ENCODE measurements at regions not wholly inside any gene's neighbourhood (a gene's known extent, or its start where the extent isn't known, plus 50 kb on each side); places are given as distances from the start of the nearest gene placed in this dataset.

DNA sequence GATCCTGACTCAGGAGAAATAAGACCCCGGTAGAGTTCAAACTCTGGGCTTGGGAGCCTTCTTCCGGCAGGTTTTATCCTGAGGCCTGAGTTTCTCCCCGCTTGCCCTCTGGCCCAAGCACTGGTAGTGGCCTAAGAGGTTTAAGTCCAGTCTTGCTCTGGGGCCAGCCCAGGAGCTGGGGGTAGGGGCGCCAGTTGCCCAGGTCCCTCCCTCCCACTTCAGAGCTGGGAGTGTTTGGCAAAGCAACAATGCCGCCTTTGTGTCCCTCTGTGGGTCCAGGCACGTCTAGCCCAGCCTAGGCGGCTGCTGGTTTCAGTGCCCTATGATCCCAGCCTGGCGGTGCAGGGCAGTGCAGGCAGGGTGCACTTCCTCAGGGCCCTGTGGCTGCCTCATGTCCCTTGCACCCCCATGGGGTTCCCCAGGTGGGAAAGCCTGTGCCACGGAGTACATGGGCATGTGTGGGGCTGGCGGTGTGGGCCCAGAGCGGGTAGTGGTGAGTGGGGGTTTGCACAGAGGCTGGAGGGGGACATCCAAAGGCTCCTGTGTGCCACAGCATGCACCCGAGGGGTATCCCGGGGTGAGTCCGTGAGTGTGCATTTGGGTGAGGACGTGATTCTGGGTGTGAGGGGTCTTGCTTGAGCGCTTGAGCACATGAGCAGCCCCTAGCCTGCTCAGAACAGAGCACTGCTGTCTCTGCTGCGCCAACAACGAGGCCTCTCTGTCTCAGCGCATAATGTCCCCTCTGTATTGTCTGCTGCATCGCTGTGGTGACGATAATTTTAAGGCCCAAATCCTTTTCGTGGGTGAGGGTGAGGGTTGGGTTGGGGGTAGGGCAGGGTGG is 61.7 kb upstream of the PSD2 start:
- H3K4me3 Mint-ChIP-seq: no peak overlapping the region
- H3K4me1 Mint-ChIP-seq: peaks cover 0 to 2% (median 0%) of the 10 kb centered on the region in 3 donors
- no peaks in the 10 kb centered on the region for H3K27me3 Mint-ChIP-seq
- H3K27ac Mint-ChIP-seq: no peak overlapping the region
- H3K36me3 Mint-ChIP-seq: no peaks in the 10 kb centered on the region
- no peaks in the 10 kb centered on the region for H3K9me3 Mint-ChIP-seq

DNA sequence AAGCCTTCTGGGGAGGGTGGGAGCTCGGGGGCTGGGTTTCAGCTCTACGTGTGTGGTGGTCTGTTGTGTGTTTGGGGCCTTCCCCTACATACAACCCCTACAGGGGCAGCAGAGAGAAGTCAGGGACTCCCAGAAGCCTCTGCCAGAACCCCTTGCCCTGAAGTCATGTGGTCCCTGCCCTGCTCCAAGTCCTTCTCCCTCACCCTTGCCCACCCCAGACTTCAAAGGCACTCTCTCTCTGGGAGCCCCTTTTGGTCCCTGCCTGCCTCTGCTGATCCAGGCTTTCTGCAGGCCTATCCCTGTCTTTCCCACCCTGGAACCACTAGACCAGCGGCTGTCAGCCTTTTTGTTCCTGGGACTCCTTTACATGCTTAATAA is 61.1 kb upstream of the PSD2 start:
- Mint-ChIP-seq H3K9me3 (no peaks in the 10 kb centered on the region), H3K27me3 (no peaks in the 10 kb centered on the region), H3K4me3 (no peak overlapping the region), H3K27ac (no peak overlapping the region), H3K36me3 (no peaks in the 10 kb centered on the region), H3K4me1 (peaks cover 0 to 2% (median 0%) of the 10 kb centered on the region in 3 donors)

DNA sequence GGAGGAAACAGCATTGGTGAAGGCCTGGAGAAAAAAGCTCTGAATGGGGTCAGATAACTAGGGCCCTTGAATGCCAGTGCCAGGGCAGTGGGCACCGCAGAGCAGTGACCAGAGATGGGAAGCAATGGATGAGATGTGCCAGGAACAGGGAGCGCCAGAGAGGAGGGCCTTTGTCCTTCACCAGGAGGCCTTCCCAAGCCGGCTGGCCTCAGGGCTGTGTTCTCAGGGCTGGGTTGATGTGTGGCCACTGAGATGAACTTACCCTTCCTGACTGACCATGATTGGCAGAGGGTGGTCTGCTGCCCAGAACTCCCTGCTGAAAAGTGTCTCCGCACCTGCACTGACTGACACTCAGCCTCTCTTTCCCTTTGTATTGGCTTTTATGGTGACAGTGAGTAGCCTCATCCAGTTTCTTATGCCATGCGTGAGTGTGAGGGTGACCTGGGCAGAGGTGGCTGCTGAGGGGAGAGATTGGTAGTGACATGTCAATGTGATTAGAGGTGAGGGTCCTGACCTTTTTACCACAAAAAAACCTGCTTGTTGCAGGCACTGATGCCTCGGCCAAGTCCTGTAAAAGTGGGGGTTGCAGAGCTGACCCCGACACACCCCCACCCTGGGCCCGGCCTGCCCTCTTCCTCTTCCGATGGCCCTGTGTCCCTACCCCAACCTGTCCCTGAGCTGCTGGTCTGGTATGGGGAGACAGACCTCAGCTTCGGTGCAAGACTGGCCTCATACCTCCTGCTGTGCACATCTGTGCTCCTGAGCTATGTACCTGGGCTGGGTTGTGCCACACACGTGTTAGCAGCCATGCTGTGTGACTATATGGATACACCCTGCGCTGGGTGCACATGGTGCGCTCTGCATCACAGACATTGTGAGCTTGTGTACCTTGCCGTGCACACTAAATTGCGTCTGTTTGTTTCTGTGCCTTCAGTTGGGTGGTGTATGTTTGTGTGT is 57.1 kb upstream of the PSD2 start:
- H3K9me3 Mint-ChIP-seq: no peaks in the 10 kb centered on the region
- H3K27me3 Mint-ChIP-seq: no peaks in the 10 kb centered on the region
- H3K4me3 Mint-ChIP-seq: no peak overlapping the region
- H3K4me1 Mint-ChIP-seq: peaks cover 6 to 18% (median 13%) of the 10 kb centered on the region in 3 donors
- H3K27ac Mint-ChIP-seq: peak overlapping the region in 2 of 3 donors; percentile 31 to 67
- H3K36me3 Mint-ChIP-seq: no peaks in the 10 kb centered on the region

DNA sequence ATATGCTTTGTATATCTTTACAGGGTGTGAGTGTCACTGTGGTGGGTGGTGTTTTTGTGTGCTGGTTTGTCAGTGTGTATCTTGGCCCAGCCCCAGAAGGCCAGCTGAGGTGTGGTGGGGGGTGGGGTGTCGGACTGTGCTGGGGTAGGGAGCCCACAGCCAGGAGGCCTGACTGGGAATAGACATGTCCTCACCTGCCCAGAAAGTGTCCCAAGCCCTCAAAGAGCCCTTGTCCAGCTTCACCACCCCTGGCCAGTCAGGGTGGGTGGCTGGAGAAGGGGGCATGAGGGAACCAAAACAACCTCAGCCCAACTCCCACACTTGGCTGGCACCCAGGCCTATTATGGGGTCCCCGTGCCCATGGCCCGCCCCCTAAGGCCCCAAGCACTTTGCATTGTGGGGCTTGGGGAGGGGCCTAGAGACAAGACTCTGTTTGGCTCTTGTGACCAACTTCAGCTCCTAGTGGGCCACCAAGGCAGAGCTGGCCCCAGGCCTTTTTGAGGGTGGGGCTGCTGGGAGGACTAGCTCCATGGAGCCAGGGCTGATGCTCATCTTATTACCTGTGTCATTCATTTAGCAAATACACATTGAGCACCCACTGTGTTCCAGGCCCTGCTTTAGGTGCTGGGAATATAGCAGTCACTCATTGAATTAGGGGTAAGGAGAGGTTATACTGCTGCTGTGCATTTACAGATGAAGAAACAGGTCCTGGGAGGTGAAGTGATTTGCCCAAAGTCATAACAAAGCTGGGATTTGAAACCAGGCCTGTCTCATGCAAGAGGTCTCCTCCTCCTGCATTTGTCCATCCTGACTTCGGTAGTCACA is 56.2 kb upstream of the PSD2 start:
- H3K36me3 Mint-ChIP-seq: no peaks in the 10 kb centered on the region
- H3K9me3 Mint-ChIP-seq: no peaks in the 10 kb centered on the region
- no peak overlapping the region for H3K4me3 Mint-ChIP-seq
- H3K27ac Mint-ChIP-seq: no peak overlapping the region
- H3K27me3 Mint-ChIP-seq: no peaks in the 10 kb centered on the region
- H3K4me1 Mint-ChIP-seq: peaks cover 6 to 18% (median 13%) of the 10 kb centered on the region in 3 donors

DNA sequence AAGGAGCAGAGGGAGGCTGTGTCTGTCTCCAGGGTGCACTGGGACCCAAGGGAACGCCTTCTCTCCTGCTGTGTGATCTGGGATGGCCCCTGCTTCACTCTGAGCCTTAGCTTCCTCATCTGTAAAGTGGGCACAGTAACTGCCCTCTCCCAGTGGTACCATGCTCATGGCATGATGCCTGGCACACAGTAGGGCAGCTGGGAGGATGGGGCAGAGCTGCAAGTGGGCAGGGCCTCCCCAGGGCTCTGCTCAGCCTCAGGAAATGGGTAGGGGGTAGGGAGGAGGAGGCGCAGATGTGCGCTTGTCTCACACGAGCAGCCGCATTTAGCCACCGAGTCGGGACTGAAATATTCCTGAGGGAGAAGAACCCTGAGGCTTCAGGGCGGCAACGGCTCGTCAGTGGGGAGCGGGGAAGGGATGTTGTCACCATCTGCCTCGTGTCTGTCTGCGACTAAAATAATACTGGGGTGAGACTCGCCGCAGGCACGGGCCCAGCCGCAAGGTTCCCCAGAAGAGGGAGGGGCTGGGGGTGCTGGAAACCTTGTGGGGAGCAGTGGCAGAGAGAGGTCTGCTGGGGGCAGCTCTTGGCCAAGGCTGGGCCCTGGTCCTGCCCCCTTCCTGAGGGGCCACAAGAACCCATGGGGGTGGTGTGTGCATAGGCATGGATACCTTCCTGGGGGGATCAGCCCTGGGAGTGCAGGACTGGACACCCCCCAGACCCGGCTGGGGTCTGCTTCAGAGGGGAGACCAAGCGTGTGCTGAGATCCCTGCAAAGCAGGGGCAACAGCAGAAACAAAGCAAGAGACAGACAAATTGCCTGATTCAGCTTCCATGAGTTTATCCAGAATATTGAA is 55.2 kb upstream of the PSD2 start:
- H3K4me1 Mint-ChIP-seq: peaks cover 6 to 21% (median 13%) of the 10 kb centered on the region in 3 donors
- no peaks in the 10 kb centered on the region for H3K27me3 Mint-ChIP-seq
- peak overlapping the region in 2 of 4 donors; percentile 55 to 59 for H3K4me3 Mint-ChIP-seq
- no peaks in the 10 kb centered on the region for H3K36me3 Mint-ChIP-seq
- no peaks in the 10 kb centered on the region for H3K9me3 Mint-ChIP-seq
- peak overlapping the region in 1 of 3 donors; percentile 86 for H3K27ac Mint-ChIP-seq

DNA sequence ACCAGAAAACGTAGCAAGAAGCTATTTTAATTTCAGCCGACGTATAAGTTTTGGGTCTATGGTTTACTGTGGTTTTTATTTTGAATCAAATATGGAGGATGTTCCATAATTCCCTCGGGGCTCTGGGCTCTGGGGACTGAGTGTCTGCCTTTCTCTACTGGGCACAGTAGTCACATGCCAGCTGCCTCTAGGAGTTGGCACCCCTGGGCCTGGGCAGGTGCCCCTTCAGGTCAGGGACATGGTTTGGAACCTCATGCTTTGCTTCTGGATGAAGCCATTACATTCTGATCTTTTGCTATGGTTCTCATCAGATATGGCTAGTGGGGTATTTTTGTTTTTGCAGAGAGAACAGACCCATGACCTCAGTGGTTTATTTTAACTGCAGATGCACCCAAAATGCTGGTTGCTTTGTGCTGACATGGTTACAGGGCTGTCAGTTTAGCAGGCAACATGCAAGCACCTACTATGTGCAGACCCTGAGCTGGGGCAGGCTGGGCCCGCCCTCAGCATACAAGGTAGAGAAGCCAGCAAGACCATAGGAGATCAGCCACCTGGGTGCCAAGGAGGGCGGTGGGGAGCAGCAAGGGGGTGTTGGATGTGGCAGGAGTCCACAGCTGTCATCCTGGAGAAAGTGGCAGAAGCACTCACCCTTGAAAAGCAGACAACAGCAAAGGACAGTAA is 54.5 kb upstream of the PSD2 start:
- peaks cover 10 to 25% (median 17%) of the 10 kb centered on the region in 3 donors for H3K4me1 Mint-ChIP-seq
- no peaks in the 10 kb centered on the region for H3K27me3 Mint-ChIP-seq
- H3K4me3 Mint-ChIP-seq: peak overlapping the region in 1 of 4 donors; percentile 55
- H3K27ac Mint-ChIP-seq: peak overlapping the region in 1 of 3 donors; percentile 47
- no peaks in the 10 kb centered on the region for H3K36me3 Mint-ChIP-seq
- H3K9me3 Mint-ChIP-seq: no peaks in the 10 kb centered on the region

DNA sequence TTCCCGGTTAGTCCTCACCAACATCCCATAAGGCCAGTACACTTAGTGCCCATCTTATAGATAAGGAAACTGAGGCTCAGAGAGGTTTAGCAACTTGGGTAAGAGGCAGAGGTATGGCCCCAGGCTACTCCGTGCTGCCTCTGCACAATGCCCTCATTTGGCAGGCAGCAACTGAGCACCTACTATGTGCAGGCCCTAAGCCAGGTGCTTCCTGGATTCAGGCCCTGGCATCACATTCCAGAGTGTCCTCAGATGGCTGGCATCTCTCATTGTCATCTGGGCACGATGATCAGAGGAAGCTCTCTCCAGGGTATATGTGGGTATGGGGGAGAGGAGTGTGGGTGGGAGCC is 53.8 kb upstream of the PSD2 start:
- peaks cover 12 to 25% (median 18%) of the 10 kb centered on the region in 3 donors for H3K4me1 Mint-ChIP-seq
- H3K4me3 Mint-ChIP-seq: no peak overlapping the region
- H3K9me3 Mint-ChIP-seq: no peaks in the 10 kb centered on the region
- H3K27ac Mint-ChIP-seq: no peak overlapping the region
- H3K27me3 Mint-ChIP-seq: no peaks in the 10 kb centered on the region
- no peaks in the 10 kb centered on the region for H3K36me3 Mint-ChIP-seq

DNA sequence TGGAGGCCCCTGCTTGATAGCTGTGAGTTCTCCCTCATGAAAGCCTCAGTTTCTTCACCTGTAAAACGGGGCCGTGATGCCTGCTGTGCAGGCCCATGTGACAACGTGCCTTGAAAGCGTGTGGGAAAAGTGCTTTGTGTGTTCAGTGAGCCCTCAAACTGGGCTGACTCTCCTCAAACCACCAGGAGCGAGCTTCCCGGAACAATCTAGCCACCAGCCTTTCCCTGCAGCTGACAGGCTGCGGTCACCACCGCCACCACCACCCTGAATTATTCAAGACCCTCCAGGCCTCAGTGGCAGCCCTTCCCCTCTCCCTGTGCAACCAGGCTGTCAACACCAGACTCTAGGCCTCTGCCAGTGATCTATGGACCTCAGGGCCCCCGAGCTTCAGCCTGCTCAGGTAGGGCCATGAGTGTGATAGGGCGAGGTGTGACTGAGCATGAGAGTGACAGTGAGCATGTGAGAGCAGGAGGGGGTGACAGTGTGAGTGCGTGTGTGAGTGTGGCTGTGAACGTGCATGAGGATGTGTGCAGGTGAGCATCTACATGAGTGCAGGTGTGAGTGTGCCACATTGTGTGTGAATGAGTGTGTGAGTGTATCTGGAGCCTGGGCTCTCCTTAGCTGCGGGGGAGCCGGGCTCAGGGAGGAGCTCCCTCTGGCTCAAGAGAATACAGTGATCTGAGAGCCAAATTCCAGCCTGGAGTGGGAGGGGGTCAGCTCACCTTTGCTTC is 53.3 kb upstream of the PSD2 start:
- no peak overlapping the region for H3K27ac Mint-ChIP-seq
- H3K4me3 Mint-ChIP-seq: no peak overlapping the region
- H3K27me3 Mint-ChIP-seq: no peaks in the 10 kb centered on the region
- H3K36me3 Mint-ChIP-seq: no peaks in the 10 kb centered on the region
- no peaks in the 10 kb centered on the region for H3K9me3 Mint-ChIP-seq
- H3K4me1 Mint-ChIP-seq: peaks cover 12 to 28% (median 20%) of the 10 kb centered on the region in 3 donors

DNA sequence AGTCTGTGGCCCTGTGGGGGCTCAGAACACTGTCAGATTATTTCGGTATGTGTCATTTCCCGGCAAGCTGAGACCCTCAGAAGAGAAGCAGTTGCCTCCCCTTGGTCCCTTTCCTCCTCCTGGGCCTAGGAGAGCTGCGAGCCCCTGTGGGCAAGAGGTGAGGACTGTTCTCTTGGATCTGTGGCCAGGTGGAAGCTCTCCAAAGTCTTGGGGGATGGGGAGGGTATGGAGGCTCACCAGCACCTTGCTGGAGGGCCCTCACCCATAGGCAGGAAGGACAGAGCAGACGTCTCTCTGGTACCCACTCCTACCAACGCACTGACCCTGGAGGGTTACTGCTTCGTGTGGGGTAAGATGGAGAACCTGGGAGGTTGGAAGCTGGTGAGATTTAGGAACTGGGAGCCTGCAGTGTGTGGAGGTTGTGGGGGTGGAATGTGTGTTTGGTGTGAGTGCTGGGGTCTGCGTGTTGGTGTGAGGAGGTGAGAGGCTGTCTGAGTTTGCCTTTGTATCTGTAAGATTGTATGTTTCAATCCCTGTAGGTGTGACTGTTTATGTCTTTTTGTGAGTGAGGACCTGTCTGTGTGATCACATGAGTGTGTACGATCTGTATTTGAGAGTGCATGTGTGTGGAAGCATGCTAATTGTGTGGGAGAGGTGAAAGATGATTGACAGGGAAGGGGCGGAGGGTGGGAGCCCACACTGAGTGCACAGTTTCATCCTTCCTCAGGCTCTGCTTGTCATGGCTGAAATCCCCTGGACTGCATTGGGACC is 52.4 kb upstream of the PSD2 start:
- Mint-ChIP-seq H3K4me1 (peaks cover 14 to 30% (median 22%) of the 10 kb centered on the region in 3 donors), H3K4me3 (peak overlapping the region in 1 of 4 donors; percentile 15), H3K27ac (peak overlapping the region in 1 of 3 donors; percentile 24), H3K36me3 (no peaks in the 10 kb centered on the region), H3K9me3 (no peaks in the 10 kb centered on the region), H3K27me3 (peaks cover 1% of the 10 kb centered on the region)

DNA sequence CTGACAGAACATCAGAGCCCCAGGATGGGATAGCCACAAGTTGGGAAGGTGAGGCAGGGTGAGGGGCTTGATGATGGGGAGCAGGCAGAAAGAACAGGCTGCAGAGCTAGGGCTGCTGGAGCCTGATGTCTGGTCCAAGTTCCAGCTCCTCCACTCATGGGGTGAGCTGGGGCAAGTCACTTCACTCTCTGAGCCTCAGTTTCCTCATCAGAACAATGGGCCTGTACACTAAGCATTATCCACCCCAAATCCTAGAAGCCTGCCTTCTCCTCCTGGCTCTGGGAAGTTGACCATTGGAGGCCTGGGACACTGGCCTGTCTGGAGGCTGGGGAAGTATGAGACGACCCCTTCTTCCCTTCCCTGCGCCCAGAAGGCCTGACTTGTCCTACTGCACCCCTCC is 51.8 kb upstream of the PSD2 start:
- Mint-ChIP-seq H3K27ac (no peak overlapping the region), H3K4me3 (no peak overlapping the region), H3K4me1 (peaks cover 17 to 32% (median 27%) of the 10 kb centered on the region in 3 donors), H3K9me3 (no peaks in the 10 kb centered on the region), H3K36me3 (no peaks in the 10 kb centered on the region), H3K27me3 (peaks cover 4% of the 10 kb centered on the region)

DNA sequence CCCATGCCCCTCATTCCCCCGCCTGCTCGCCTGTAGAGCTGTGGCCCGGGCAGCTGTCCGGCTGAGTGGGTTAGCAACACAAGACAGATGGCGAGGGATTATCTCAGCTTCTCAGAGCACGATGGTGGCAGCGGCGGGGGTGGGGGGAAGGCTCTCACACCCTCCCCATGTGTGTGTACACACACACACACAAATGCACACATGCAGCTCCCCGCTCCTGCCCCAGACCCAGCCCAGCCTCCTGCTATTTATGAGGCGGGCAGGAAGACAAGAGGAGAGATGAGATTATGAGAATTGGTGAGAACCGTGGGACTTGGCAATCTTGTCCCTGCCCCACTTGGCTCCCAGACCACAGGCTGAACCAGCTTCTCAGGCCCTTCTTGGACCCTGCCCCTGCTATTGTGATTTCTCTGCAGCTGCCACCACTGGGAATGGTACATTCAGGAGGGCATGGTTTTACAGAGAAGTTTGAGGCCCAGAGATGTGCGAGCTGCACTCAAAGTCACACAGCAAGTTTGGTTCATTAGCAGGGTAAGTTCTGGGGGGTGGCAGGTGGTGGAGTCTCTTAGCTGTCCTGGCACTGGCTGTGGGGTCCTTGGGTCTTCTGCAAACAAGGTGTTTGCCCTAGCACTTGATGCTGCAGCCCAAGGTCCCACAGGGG is 51.0 kb upstream of the PSD2 start:
- Mint-ChIP-seq H3K27me3 (peaks cover 4% of the 10 kb centered on the region), H3K4me1 (peaks cover 21 to 34% (median 30%) of the 10 kb centered on the region in 3 donors), H3K4me3 (peak overlapping the region in 2 of 4 donors; percentile 31 to 35), H3K9me3 (no peaks in the 10 kb centered on the region), H3K27ac (peak overlapping the region in 1 of 3 donors; percentile 49), H3K36me3 (no peaks in the 10 kb centered on the region)
